Hepatocyte (in vitro differentiated cells): ENCODE measurements at regions not wholly inside any gene's neighbourhood (a gene's known extent, or its start where the extent isn't known, plus 50 kb on each side); places are given as distances from the start of the nearest gene placed in this dataset.

Experiments
- EZH2 ChIP-seq: fragments of 200-600 bp; sonication (generic); IDR thresholded peaks from 2 replicates; pipeline ENCODE4 v1.6.1; 2016; ENCODE audit warnings: antibody characterized with exemption, mild to moderate bottlenecking, borderline replicate concordance
- EZH2phosphoT487 ChIP-seq: fragments of 200-600 bp; sonication (generic); IDR thresholded peaks from one replicate; pipeline ENCODE4 v1.6.1; 2018; ENCODE audit warnings: antibody characterized with exemption, mild to moderate bottlenecking, low read depth, moderate library complexity; ENCODE audit not compliant: unreplicated experiment, severe bottlenecking
- TF ChIP-seq, protein P1 (sequence below): fragments of 200-600 bp; sonication (generic); IDR thresholded peaks from 2 replicates; pipeline ENCODE4 v1.5.1; 2016; ENCODE audit warnings: antibody characterized with exemption, mild to moderate bottlenecking; ENCODE audit not compliant: poor library complexity

DNA sequence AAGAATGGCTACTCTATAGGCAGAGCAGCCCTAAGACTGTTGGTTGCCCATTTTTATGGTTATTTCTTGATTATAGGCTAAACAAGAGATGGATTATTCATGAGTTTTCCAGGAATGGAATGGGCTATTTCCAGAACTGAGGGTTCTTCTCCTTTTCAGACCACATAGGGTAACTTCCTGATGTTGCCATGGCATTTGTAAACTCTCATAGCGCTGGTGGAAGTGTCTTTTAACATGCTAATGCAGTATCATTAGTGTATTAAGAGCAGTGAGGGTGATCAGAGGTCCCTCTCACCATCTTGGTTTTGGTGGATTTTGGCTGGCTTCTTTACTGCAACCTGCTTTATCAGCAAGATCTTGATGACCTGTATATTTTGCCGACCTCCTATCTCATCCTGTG is 904.6 kb upstream of the FBXO33 start:
- no peak for TF ChIP-seq EZH2
- no peak for TF ChIP-seq EZH2phosphoT487
- TF ChIP-seq, protein P1, sequence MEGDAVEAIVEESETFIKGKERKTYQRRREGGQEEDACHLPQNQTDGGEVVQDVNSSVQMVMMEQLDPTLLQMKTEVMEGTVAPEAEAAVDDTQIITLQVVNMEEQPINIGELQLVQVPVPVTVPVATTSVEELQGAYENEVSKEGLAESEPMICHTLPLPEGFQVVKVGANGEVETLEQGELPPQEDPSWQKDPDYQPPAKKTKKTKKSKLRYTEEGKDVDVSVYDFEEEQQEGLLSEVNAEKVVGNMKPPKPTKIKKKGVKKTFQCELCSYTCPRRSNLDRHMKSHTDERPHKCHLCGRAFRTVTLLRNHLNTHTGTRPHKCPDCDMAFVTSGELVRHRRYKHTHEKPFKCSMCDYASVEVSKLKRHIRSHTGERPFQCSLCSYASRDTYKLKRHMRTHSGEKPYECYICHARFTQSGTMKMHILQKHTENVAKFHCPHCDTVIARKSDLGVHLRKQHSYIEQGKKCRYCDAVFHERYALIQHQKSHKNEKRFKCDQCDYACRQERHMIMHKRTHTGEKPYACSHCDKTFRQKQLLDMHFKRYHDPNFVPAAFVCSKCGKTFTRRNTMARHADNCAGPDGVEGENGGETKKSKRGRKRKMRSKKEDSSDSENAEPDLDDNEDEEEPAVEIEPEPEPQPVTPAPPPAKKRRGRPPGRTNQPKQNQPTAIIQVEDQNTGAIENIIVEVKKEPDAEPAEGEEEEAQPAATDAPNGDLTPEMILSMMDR = no peak
